Liver (tissue), 3 donors: ENCODE measurements at regions not wholly inside any gene's neighbourhood (a gene's known extent, or its start where the extent isn't known, plus 50 kb on each side); places are given as distances from the start of the nearest gene placed in this dataset.

Experiments
- ATF3 ChIP-seq: IDR thresholded peaks from 2 replicates; pipeline ENCODE4 v1.6.1; 2016; ENCODE audit warnings: antibody characterized with exemption
- EGR1 ChIP-seq, 2 donors: IDR thresholded peaks; 2 replicates each; pipeline ENCODE4 v1.6.1; 2016 to 2018; ENCODE audit warnings: antibody characterized with exemption in 2 of 2, low read depth in 2 of 2
- FOXA1 ChIP-seq: IDR thresholded peaks from 2 replicates; pipeline ENCODE4 v1.6.1; 2016; ENCODE audit warnings: antibody characterized with exemption
- GABPA ChIP-seq, 2 donors: IDR thresholded peaks in 1 of 2; conservative IDR thresholded peaks in 1 of 2; 2 replicates each; pipeline ENCODE4 v1.6.1; 2016; ENCODE audit warnings: antibody characterized with exemption in 2 of 2, mild to moderate bottlenecking in 1 of 2, moderate library complexity in 1 of 2
- HNF4A ChIP-seq, 2 donors: conservative IDR thresholded peaks; 2 replicates each; pipeline ENCODE4 v1.6.1; 2016; ENCODE audit warnings: antibody characterized with exemption in 2 of 2, mild to moderate bottlenecking in 2 of 2
- JUND ChIP-seq, 2 donors: IDR thresholded peaks; 2 replicates each; pipeline ENCODE4 v1.6.1; 2016; ENCODE audit warnings: antibody characterized with exemption in 2 of 2
- RAD21 ChIP-seq, 2 donors: IDR thresholded peaks; 2 replicates each; pipeline ENCODE4 v1.6.1; 2016; ENCODE audit warnings: antibody characterized with exemption in 2 of 2, mild to moderate bottlenecking in 2 of 2
- REST ChIP-seq: IDR thresholded peaks from 2 replicates; pipeline ENCODE4 v1.6.1; 2016; ENCODE audit warnings: antibody characterized with exemption, mild to moderate bottlenecking
- RXRA ChIP-seq, 2 donors: IDR thresholded peaks; 2 replicates each; pipeline ENCODE4 v1.6.1; 2017 to 2018; ENCODE audit warnings: antibody characterized with exemption in 2 of 2, mild to moderate bottlenecking in 1 of 2
- TAF1 ChIP-seq: conservative IDR thresholded peaks from 2 replicates; pipeline ENCODE4 v1.6.1; 2016; ENCODE audit warnings: antibody characterized with exemption, mild to moderate bottlenecking
- YY1 ChIP-seq: IDR thresholded peaks from 2 replicates; pipeline ENCODE4 v1.6.1; 2016; ENCODE audit warnings: antibody characterized with exemption, mild to moderate bottlenecking
- ZBTB33 ChIP-seq: IDR thresholded peaks from 2 replicates; pipeline ENCODE4 v1.6.1; 2016; ENCODE audit warnings: antibody characterized with exemption
- TF ChIP-seq, protein P1 (sequence below): fragments of 150-350 bp; IDR thresholded peaks from 2 replicates; pipeline ENCODE4 v1.5.1; 2017; ENCODE audit warnings: improper control_type of control experiment, low read depth, low read length; ENCODE audit not compliant: missing input control
- TF ChIP-seq, protein P2 (sequence below): IDR thresholded peaks from 2 replicates; pipeline ENCODE4 v1.6.1; 2016; ENCODE audit warnings: antibody characterized with exemption
- donor health status: healthy.
- donor health status: healthy.

DNA sequence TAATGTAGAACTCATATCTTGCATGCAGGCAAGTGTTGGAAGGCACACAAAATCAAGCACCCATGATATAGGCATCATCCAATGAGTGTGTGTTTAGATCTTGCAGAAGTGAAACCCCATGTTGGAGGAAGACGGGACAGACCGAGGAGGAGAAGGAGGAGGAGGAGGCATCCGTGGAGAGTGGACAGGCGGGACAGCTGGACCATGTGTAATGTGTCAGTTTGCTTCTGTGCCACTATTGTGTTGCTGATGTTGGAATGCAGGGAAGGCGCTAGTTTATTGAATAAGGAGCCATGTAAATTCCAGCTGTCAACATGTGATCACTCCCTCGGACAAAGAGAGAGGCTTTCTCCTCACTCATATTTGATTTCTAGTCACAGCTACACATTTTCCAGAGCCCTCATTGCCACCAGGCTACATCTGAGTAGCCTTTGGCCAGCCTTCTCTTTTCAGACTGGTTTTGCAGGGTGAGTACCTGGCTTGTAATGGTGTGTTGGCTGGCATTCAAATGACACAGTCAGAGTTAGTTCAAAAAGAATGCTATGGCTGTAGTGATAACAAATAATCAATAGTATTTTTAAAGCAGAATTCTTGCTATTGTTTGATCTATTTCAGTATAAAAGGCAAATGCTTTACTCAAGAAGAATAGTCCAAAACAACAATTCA, 1037.6 kb upstream of the NR2F2 start:
- TF ChIP-seq ZBTB33 (no peak), RXRA (IDR thresholded peaks at IDR 0.05) (no peak), EGR1 (IDR thresholded peaks at IDR 0.05; ENCODE audit: low read depth in 2 of 2) (no peak), REST (no peak), YY1 (no peak), JUND (IDR thresholded peaks at IDR 0.05) (no peak), RAD21 (IDR thresholded peaks at IDR 0.05) (no peak), GABPA (IDR thresholded peaks at IDR 0.05 in 1 of 2, conservative IDR thresholded peaks at IDR 0.05 in 1 of 2) (no peak), TAF1 (no peak), HNF4A (conservative IDR thresholded peaks at IDR 0.05) (no peak), FOXA1 (no peak), ATF3 (no peak)
- TF ChIP-seq, protein P1, sequence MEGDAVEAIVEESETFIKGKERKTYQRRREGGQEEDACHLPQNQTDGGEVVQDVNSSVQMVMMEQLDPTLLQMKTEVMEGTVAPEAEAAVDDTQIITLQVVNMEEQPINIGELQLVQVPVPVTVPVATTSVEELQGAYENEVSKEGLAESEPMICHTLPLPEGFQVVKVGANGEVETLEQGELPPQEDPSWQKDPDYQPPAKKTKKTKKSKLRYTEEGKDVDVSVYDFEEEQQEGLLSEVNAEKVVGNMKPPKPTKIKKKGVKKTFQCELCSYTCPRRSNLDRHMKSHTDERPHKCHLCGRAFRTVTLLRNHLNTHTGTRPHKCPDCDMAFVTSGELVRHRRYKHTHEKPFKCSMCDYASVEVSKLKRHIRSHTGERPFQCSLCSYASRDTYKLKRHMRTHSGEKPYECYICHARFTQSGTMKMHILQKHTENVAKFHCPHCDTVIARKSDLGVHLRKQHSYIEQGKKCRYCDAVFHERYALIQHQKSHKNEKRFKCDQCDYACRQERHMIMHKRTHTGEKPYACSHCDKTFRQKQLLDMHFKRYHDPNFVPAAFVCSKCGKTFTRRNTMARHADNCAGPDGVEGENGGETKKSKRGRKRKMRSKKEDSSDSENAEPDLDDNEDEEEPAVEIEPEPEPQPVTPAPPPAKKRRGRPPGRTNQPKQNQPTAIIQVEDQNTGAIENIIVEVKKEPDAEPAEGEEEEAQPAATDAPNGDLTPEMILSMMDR, result no peak
- TF ChIP-seq, protein P2, sequence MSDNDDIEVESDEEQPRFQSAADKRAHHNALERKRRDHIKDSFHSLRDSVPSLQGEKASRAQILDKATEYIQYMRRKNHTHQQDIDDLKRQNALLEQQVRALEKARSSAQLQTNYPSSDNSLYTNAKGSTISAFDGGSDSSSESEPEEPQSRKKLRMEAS, result no peak
